Parathyroid adenoma (tissue), 2 donors: ENCODE measurements at regions not wholly inside any gene's neighbourhood (a gene's known extent, or its start where the extent isn't known, plus 50 kb on each side); places are given as distances from the start of the nearest gene placed in this dataset.

Source experiments
- H2AFZ ChIP-seq: fragments of 300-600 bp; sonication (generic); one replicate; pipeline ENCODE4 v1.7.0; 2017; ENCODE audit warnings: antibody characterized with exemption, mild to moderate bottlenecking
- H3K27ac ChIP-seq: fragments of 300-600 bp; sonication (generic); one replicate; pipeline ENCODE4 v1.7.0; 2017
- H3K27me3 ChIP-seq: fragments of 300-600 bp; sonication (generic); one replicate; pipeline ENCODE4 v1.7.0; 2017; ENCODE audit warnings: low read length; ENCODE audit not compliant: control insufficient read depth, insufficient read depth
- H3K36me3 ChIP-seq: fragments of 300-600 bp; sonication (generic); one replicate; pipeline ENCODE4 v1.7.0; 2017; ENCODE audit warnings: low read length; ENCODE audit not compliant: control insufficient read depth, insufficient read depth
- H3K4me1 ChIP-seq: fragments of 300-600 bp; sonication (generic); one replicate; pipeline ENCODE4 v1.7.0; 2017; ENCODE audit warnings: control low read depth
- H3K4me2 ChIP-seq: fragments of 300-600 bp; sonication (generic); one replicate; pipeline ENCODE4 v1.7.0; 2017; ENCODE audit warnings: low read length
- H3K4me3 ChIP-seq: fragments of 300-600 bp; sonication (generic); one replicate; pipeline ENCODE4 v1.7.0; 2017; ENCODE audit warnings: low read depth, low read length
- H3K79me2 ChIP-seq: fragments of 300-600 bp; sonication (generic); one replicate; pipeline ENCODE4 v1.7.0; 2017; ENCODE audit warnings: control low read depth
- H3K9ac ChIP-seq: fragments of 300-600 bp; sonication (generic); one replicate; pipeline ENCODE4 v1.7.0; 2017; ENCODE audit warnings: mild to moderate bottlenecking
- H3K9me3 ChIP-seq: fragments of 300-600 bp; sonication (generic); one replicate; pipeline ENCODE4 v1.7.0; 2017; ENCODE audit warnings: low read length; ENCODE audit not compliant: control insufficient read depth
- CTCF ChIP-seq: fragments of 300-600 bp; sonication (generic); IDR thresholded peaks from one replicate; pipeline ENCODE4 v1.7.0; 2017; ENCODE audit warnings: antibody characterized with exemption, mild to moderate bottlenecking
- donor health status: primary hyperparathyroidism.

- no peaks in the 10 kb centered on the region for H3K27me3 ChIP-seq
- H3K36me3 ChIP-seq = no peaks in the 10 kb centered on the region
Observed at GRCh38 chr15:95795386-95795785, 535.1 kb upstream of the NR2F2 start.

GRCh38 chr15:95799286-95800200 lies 531.0 kb upstream of the NR2F2 start:
- no peak for TF ChIP-seq CTCF
- Histone ChIP-seq H3K36me3 (no peaks in the 10 kb centered on the region), H3K9me3 (no peaks in the 10 kb centered on the region), H2AFZ (no peak overlapping the region), H3K4me1 (no peaks in the 10 kb centered on the region), H3K4me2 (no peak overlapping the region), H3K27ac (no peak overlapping the region), H3K9ac (no peak overlapping the region), H3K79me2 (no peaks in the 10 kb centered on the region), H3K27me3 (no peaks in the 10 kb centered on the region), H3K4me3 (no peak overlapping the region)

More at GRCh38 chr15:95795386-95795785, 535.1 kb upstream of the NR2F2 start:
- Histone ChIP-seq H2AFZ (no peak overlapping the region), H3K4me1 (no peaks in the 10 kb centered on the region), H3K4me3 (no peak overlapping the region), H3K79me2 (no peaks in the 10 kb centered on the region), H3K9me3 (no peaks in the 10 kb centered on the region), H3K27ac (no peak overlapping the region), H3K4me2 (no peak overlapping the region), H3K9ac (no peak overlapping the region)
- no peak for TF ChIP-seq CTCF

- Histone ChIP-seq H3K4me2 (no peak overlapping the region), H3K27ac (no peak overlapping the region), H3K27me3 (no peaks in the 10 kb centered on the region), H3K4me1 (no peaks in the 10 kb centered on the region), H3K9ac (no peak overlapping the region), H3K36me3 (no peaks in the 10 kb centered on the region), H3K4me3 (no peak overlapping the region), H3K79me2 (no peaks in the 10 kb centered on the region), H3K9me3 (no peaks in the 10 kb centered on the region), H2AFZ (no peak overlapping the region)
- no peak for TF ChIP-seq CTCF
Observed at GRCh38 chr15:95804484-95804883, 526.0 kb upstream of the NR2F2 start.

- Histone ChIP-seq H3K4me2 (no peak overlapping the region), H3K4me3 (no peak overlapping the region), H3K9me3 (no peaks in the 10 kb centered on the region), H3K4me1 (no peaks in the 10 kb centered on the region), H3K9ac (no peak overlapping the region), H3K27ac (no peak overlapping the region), H3K36me3 (no peaks in the 10 kb centered on the region), H2AFZ (no peak overlapping the region), H3K27me3 (no peaks in the 10 kb centered on the region), H3K79me2 (no peaks in the 10 kb centered on the region)
- no peak for TF ChIP-seq CTCF
Observed at GRCh38 chr15:95812491-95812890, 518.0 kb upstream of the NR2F2 start.

- Histone ChIP-seq H3K4me2 (no peak overlapping the region), H3K36me3 (no peaks in the 10 kb centered on the region), H3K9ac (no peak overlapping the region), H3K4me3 (no peak overlapping the region), H3K4me1 (no peaks in the 10 kb centered on the region), H3K27me3 (no peaks in the 10 kb centered on the region), H3K27ac (no peak overlapping the region), H2AFZ (no peak overlapping the region), H3K79me2 (no peaks in the 10 kb centered on the region), H3K9me3 (no peaks in the 10 kb centered on the region)
- TF ChIP-seq CTCF = no peak
Observed at GRCh38 chr15:95814908-95815307, 515.6 kb upstream of the NR2F2 start.
